ENCODE measurements at regions not wholly inside any gene's neighbourhood (a gene's known extent, or its start where the extent isn't known, plus 50 kb on each side); places are given as distances from the start of the nearest gene placed in this dataset.

- POLR2A ChIA-PET, result no interaction called here
- CTCF ChIA-PET (ENCODE audit: low intra/inter-chr PET ratio), result no interaction called here
- no TSS peak for BruUV-seq (replicated peaks)
- H3K36me3 ChIP-seq (ENCODE audit: control insufficient read depth, insufficient read depth, low read length), result no peaks in the 10 kb centered on the region
- WGBS (ENCODE audit: insufficient coverage, low coverage, missing lambda C conversion rate), result no CpG with 5 or more reads among the region's 1 CpG
- in situ Hi-C loops (cut with MboI), result no loop called here
- no peak overlapping the region for H3K4me2 ChIP-seq (ENCODE audit: insufficient read depth, low read length)
- no peaks in the 10 kb centered on the region for H3K9me3 ChIP-seq (replicated peaks; ENCODE audit: control insufficient read depth, insufficient read depth, low read depth, low read length)
- H3K4me1 ChIP-seq (replicated peaks in 1 of 2; ENCODE audit: control insufficient read depth in 2 of 2, insufficient read depth in 2 of 2, low read length in 2 of 2), result no peaks in the 10 kb centered on the region
- H4K20me1 ChIP-seq (replicated peaks; ENCODE audit: control insufficient read depth, insufficient read depth, low read length), result no peaks in the 10 kb centered on the region
- H3K4me3 ChIP-seq, result no peak overlapping the region
- FAIRE-seq, result no peak
- H3K27ac ChIP-seq (ENCODE audit: extremely low read depth, low read depth, low read length), result no peak overlapping the region
- ATAC-seq, result no peak
- no peaks in the 10 kb centered on the region for H3K27me3 ChIP-seq (ENCODE audit: control insufficient read depth in 2 of 2, insufficient read depth in 2 of 2, low read length in 2 of 2)
- intact Hi-C loops (cut with micrococcal nuclease), result no loop called here
- no peaks in the 10 kb centered on the region for H3K79me2 ChIP-seq (ENCODE audit: control insufficient read depth, insufficient read depth, low read length)
- H3K9ac ChIP-seq (ENCODE audit: insufficient read depth in 1 of 2, low read depth in 2 of 2, low read length in 2 of 2), result no peak overlapping the region
- no peak overlapping the region for H2AFZ ChIP-seq (ENCODE audit: low read depth, low read length)
- no peaks in the 10 kb centered on the region for H3K9me1 ChIP-seq (ENCODE audit: control insufficient read depth, insufficient read depth, low read length)
- DNase-seq (ENCODE audit: extremely low read depth in 1 of 4, low spot score in 3 of 4), result no peak
- TF ChIP-seq RBBP5 (IDR thresholded peaks at IDR 0.05; ENCODE audit: borderline replicate concordance, insufficient read depth, low read length, poor library complexity, severe bottlenecking) (no peak), SRF (CRISPR knock-in tag; IDR thresholded peaks at IDR 0.05) (no peak), HDGF (IDR thresholded peaks at IDR 0.05) (no peak), COPS2 (conservative IDR thresholded peaks at IDR 0.05) (no peak), BRCA1 (IDR thresholded peaks at IDR 0.05) (no peak), BRCA1 (CRISPR knock-in tag; IDR thresholded peaks at IDR 0.05) (no peak), SAFB (IDR thresholded peaks at IDR 0.05; ENCODE audit: borderline replicate concordance, low read depth, low read length) (no peak), SMARCB1 (IDR thresholded peaks at IDR 0.05; ENCODE audit: insufficient read length, low read depth) (no peak), U2AF1 (optimal IDR thresholded peaks at IDR 0.05; ENCODE audit: low read depth, low read length) (no peak), CC2D1A (IDR thresholded peaks at IDR 0.05) (no peak), NBN (IDR thresholded peaks at IDR 0.05; ENCODE audit: low read depth) (no peak), ZBTB11 (CRISPR knock-in tag; IDR thresholded peaks at IDR 0.05) (no peak)
Observed at GRCh38 chr13:67299072-67299635, 69.0 kb upstream of the PCDH9 start.

Data from K562 (cell line).